Keratinocyte (primary cell): ENCODE measurements at regions not wholly inside any gene's neighbourhood (a gene's known extent, or its start where the extent isn't known, plus 50 kb on each side); places are given as distances from the start of the nearest gene placed in this dataset.

ENCODE experiments used
- DNase-seq: peaks from one replicate; pipeline ENCODE4 v3.0.0-alpha.2; 2011; ENCODE audit warnings: low read depth, missing footprints, low spot score
- FAIRE-seq: peaks from 2 replicates; lab custom pipeline; 2011; peaks lifted over from hg19 to GRCh38; lab: Jason Lieb, UNC
- H2AFZ ChIP-seq: 2 replicates; pipeline ENCODE4 v1.6.0; 2012; ENCODE audit warnings: low read length, control low read depth, inconsistent platforms; ENCODE audit not compliant: control insufficient read depth
- H3K27ac ChIP-seq: 2 replicates; pipeline ENCODE4 v1.5.1; 2011; ENCODE audit warnings: low read length; ENCODE audit not compliant: control insufficient read depth, insufficient read depth
- H3K27me3 ChIP-seq: 3 replicates; pipeline ENCODE4 v1.6.0; 2011; ENCODE audit warnings: low read length; ENCODE audit not compliant: control insufficient read depth, insufficient read depth; ENCODE audit errors: extremely low read depth
- H3K36me3 ChIP-seq, 2 experiments: 2 replicates in 1 of 2; 3 replicates in 1 of 2; pipeline ENCODE4 v1.5.1; 2011; ENCODE audit warnings: low read length in 2 of 2, mild to moderate bottlenecking in 1 of 2; ENCODE audit not compliant: control insufficient read depth in 2 of 2, insufficient read depth in 2 of 2; ENCODE audit errors: extremely low read depth in 1 of 2
- H3K4me1 ChIP-seq: 3 replicates; pipeline ENCODE4 v1.5.1; 2011; ENCODE audit warnings: low read length; ENCODE audit not compliant: control insufficient read depth, insufficient read depth; ENCODE audit errors: extremely low read depth
- H3K4me2 ChIP-seq: 3 replicates; pipeline ENCODE4 v1.6.0; 2011; ENCODE audit warnings: low read depth, low read length; ENCODE audit not compliant: control insufficient read depth, insufficient read depth; ENCODE audit errors: extremely low read depth
- H3K4me3 ChIP-seq, 3 experiments: fragments of 200-600 bp in 1 of 3; sonication (generic) in 1 of 3; 2 replicates in 2 of 3; 3 replicates in 1 of 3; pipeline ENCODE4 v1.5.1; 2011 to 2016; ENCODE audit warnings: low read length in 3 of 3, mild to moderate bottlenecking in 3 of 3, control low read depth in 2 of 3, inconsistent platforms in 1 of 3, low read depth in 1 of 3, mixed read lengths in 1 of 3, mixed run types in 1 of 3, moderate library complexity in 1 of 3; ENCODE audit not compliant: control insufficient read depth in 2 of 3, insufficient read depth in 2 of 3; ENCODE audit errors: extremely low read depth in 1 of 3
- H3K79me2 ChIP-seq: 2 replicates; pipeline ENCODE4 v1.6.0; 2012; ENCODE audit warnings: low read length; ENCODE audit not compliant: control insufficient read depth, insufficient read depth
- H3K9ac ChIP-seq: 3 replicates; pipeline ENCODE4 v1.6.0; 2011; ENCODE audit warnings: low read length; ENCODE audit not compliant: control insufficient read depth, insufficient read depth; ENCODE audit errors: extremely low read depth
- H3K9me1 ChIP-seq: 3 replicates; pipeline ENCODE4 v1.6.0; 2011; ENCODE audit warnings: low read length; ENCODE audit not compliant: control insufficient read depth, insufficient read depth; ENCODE audit errors: extremely low read depth
- H3K9me3 ChIP-seq: 2 replicates; pipeline ENCODE4 v1.5.1; 2012; ENCODE audit warnings: low read depth, low read length; ENCODE audit not compliant: control insufficient read depth
- H4K20me1 ChIP-seq: 3 replicates; pipeline ENCODE4 v1.6.0; 2011; ENCODE audit warnings: low read length; ENCODE audit not compliant: control insufficient read depth, insufficient read depth; ENCODE audit errors: extremely low read depth
- CTCF ChIP-seq, 3 experiments: IDR thresholded peaks in 1 of 3; conservative IDR thresholded peaks in 1 of 3; optimal IDR thresholded peaks in 1 of 3; 2 replicates in 2 of 3; 3 replicates in 1 of 3; pipeline versions ENCODE3 to v1.5.1; 2011; ENCODE audit warnings: low read length in 3 of 3, mild to moderate bottlenecking in 3 of 3, moderate library complexity in 2 of 3, control low read depth in 1 of 3, inconsistent platforms in 1 of 3; ENCODE audit not compliant: insufficient read depth in 2 of 3; ENCODE audit errors: extremely low read depth in 1 of 3
- EZH2 ChIP-seq: IDR thresholded peaks from one replicate; pipeline ENCODE4 v1.6.1; 2012; ENCODE audit warnings: inconsistent platforms, mild to moderate bottlenecking, low read length, moderate library complexity
- dilution Hi-C: fragments of 300-500 bp; cut with MboI; formaldehyde crosslinking; loops from one replicate; pipeline ENCODE4 v1.7.0; 2020; ENCODE audit warnings: low sequenced_read_pairs; ENCODE audit not compliant: extremely low pct_ligation_motif_present

GRCh38 chr6:97917369-97917768, 634.4 kb upstream of the MMS22L start:
- no peaks in the 10 kb centered on the region for H3K9me1 ChIP-seq
- no peaks in the 10 kb centered on the region for H3K27me3 ChIP-seq
- no peaks in the 10 kb centered on the region for H4K20me1 ChIP-seq
- dilution Hi-C loops, result no loop called here
- no peaks in the 10 kb centered on the region for H3K9me3 ChIP-seq
- no peaks in the 10 kb centered on the region for H3K36me3 ChIP-seq
- no peak for FAIRE-seq
- H3K9ac ChIP-seq, result no peak overlapping the region
- TF ChIP-seq CTCF (optimal IDR thresholded peaks at IDR 0.05 in 1 of 3, IDR thresholded peaks at IDR 0.05 in 1 of 3, conservative IDR thresholded peaks at IDR 0.05 in 1 of 3; ENCODE audit: extremely low read depth in 1 of 3, insufficient read depth in 2 of 3, low read length in 3 of 3), result no peak
- no peak for TF ChIP-seq EZH2
- DNase-seq, result no peak
- no peak overlapping the region for H3K4me2 ChIP-seq
- H3K79me2 ChIP-seq, result no peaks in the 10 kb centered on the region
- H3K4me3 ChIP-seq, result no peak overlapping the region
- H3K27ac ChIP-seq, result no peak overlapping the region
- no peak overlapping the region for H2AFZ ChIP-seq
- peaks cover 7% of the 10 kb centered on the region for H3K4me1 ChIP-seq

- DNase-seq (no peak), FAIRE-seq (no peak)
- no peaks in the 10 kb centered on the region for H3K9me3 ChIP-seq
- peak overlapping the region; percentile 2 for H3K4me2 ChIP-seq
- no peak overlapping the region for H2AFZ ChIP-seq
- peaks cover 7% of the 10 kb centered on the region for H3K4me1 ChIP-seq
- H3K36me3 ChIP-seq, result no peaks in the 10 kb centered on the region
- dilution Hi-C loops, result no loop called here
- H3K79me2 ChIP-seq, result no peaks in the 10 kb centered on the region
- H4K20me1 ChIP-seq, result no peaks in the 10 kb centered on the region
- TF ChIP-seq EZH2, result no peak
- TF ChIP-seq CTCF (optimal IDR thresholded peaks at IDR 0.05 in 1 of 3, IDR thresholded peaks at IDR 0.05 in 1 of 3, conservative IDR thresholded peaks at IDR 0.05 in 1 of 3; ENCODE audit: extremely low read depth in 1 of 3, insufficient read depth in 2 of 3, low read length in 3 of 3), result no peak
- H3K9ac ChIP-seq, result no peak overlapping the region
- no peak overlapping the region for H3K27ac ChIP-seq
- H3K27me3 ChIP-seq, result no peaks in the 10 kb centered on the region
- H3K4me3 ChIP-seq, result no peak overlapping the region
- H3K9me1 ChIP-seq, result no peaks in the 10 kb centered on the region
Observed at GRCh38 chr6:97919046-97919445, 636.0 kb upstream of the MMS22L start.
